PC-3 (cell line): ENCODE measurements at regions not wholly inside any gene's neighbourhood (a gene's known extent, or its start where the extent isn't known, plus 50 kb on each side); places are given as distances from the start of the nearest gene placed in this dataset.

Experiments used
- EZH2 ChIP-seq: fragments of 300-600 bp; sonication (generic); IDR thresholded peaks from one replicate; pipeline ENCODE4 v1.6.1; 2017; ENCODE audit warnings: antibody characterized with exemption, mild to moderate bottlenecking, low read length; ENCODE audit not compliant: unreplicated experiment
- EZH2phosphoT487 ChIP-seq: fragments of 300-600 bp; sonication (generic); IDR thresholded peaks from 2 replicates; pipeline ENCODE4 v1.6.1; 2018; ENCODE audit warnings: mild to moderate bottlenecking, antibody characterized with exemption, low read length, borderline replicate concordance
- TF ChIP-seq, protein P1 (sequence below): fragments of 300-600 bp; sonication (generic); conservative IDR thresholded peaks from 2 replicates; pipeline ENCODE4 v1.5.1; 2017; ENCODE audit warnings: antibody characterized with exemption, low read depth, mild to moderate bottlenecking, low read length

DNA sequence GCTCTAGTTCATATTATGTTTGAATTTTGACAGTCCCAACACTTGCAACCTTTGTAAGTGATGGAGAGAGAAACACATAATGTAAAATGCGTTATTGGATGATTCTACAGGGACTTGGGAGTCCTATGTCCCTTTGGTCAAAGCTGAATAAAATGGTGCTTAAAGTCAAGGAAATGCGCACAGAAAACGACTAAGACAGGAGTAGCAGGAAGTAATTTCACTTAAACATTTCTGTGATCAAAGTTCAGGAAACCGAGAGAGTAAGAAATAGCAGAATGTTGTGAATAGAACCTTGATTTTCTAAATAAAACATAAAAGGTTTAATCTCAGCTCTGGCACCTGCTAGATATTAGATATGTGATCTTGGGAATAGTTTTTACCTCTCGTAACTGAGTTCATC is 2339.2 kb downstream of the MAT2B start:
- TF ChIP-seq, protein P1, sequence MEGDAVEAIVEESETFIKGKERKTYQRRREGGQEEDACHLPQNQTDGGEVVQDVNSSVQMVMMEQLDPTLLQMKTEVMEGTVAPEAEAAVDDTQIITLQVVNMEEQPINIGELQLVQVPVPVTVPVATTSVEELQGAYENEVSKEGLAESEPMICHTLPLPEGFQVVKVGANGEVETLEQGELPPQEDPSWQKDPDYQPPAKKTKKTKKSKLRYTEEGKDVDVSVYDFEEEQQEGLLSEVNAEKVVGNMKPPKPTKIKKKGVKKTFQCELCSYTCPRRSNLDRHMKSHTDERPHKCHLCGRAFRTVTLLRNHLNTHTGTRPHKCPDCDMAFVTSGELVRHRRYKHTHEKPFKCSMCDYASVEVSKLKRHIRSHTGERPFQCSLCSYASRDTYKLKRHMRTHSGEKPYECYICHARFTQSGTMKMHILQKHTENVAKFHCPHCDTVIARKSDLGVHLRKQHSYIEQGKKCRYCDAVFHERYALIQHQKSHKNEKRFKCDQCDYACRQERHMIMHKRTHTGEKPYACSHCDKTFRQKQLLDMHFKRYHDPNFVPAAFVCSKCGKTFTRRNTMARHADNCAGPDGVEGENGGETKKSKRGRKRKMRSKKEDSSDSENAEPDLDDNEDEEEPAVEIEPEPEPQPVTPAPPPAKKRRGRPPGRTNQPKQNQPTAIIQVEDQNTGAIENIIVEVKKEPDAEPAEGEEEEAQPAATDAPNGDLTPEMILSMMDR: no peak
- TF ChIP-seq EZH2 (no peak), EZH2phosphoT487 (no peak)
